ENCODE measurements at regions not wholly inside any gene's neighbourhood (a gene's known extent, or its start where the extent isn't known, plus 50 kb on each side); places are given as distances from the start of the nearest gene placed in this dataset.
"Not testable (repeated sequence)": the region's sequence is repeated elsewhere in the genome, so short reads cannot be mapped to it uniquely, and the experiment has no call there.

- DNase-seq: no peak
These were observed 151.5 kb upstream of the PDE1C start for GRCh38 chr7:32221736-32222135.

GRCh38 chr7:32221056-32221455 lies 150.8 kb upstream of the PDE1C start:
- no peak for DNase-seq

- not testable (repeated sequence) for DNase-seq
These were observed 149.6 kb upstream of the PDE1C start for GRCh38 chr7:32219831-32220230.

- no peak for DNase-seq
These were observed 149.2 kb upstream of the PDE1C start for GRCh38 chr7:32219416-32219815.

- DNase-seq: no peak
These were observed 148.6 kb upstream of the PDE1C start for GRCh38 chr7:32218741-32219288.

GRCh38 chr7:32218154-32218467 lies 147.9 kb upstream of the PDE1C start:
- no peak for DNase-seq

- DNase-seq: no peak
These were observed 147.3 kb upstream of the PDE1C start for GRCh38 chr7:32217341-32218153.

GRCh38 chr7:32216759-32217158 lies 146.6 kb upstream of the PDE1C start:
- DNase-seq: no peak

- DNase-seq: no peak
These were observed 145.5 kb upstream of the PDE1C start for GRCh38 chr7:32215697-32216096.

GRCh38 chr7:32214913-32215312 lies 144.7 kb upstream of the PDE1C start:
- no peak for DNase-seq

GRCh38 chr7:32212321-32212720 lies 142.1 kb upstream of the PDE1C start:
- no peak for DNase-seq

- peak; percentile 27 for DNase-seq
These were observed 136.8 kb upstream of the PDE1C start for GRCh38 chr7:32206987-32207386.

- no peak for DNase-seq
These were observed 136.3 kb upstream of the PDE1C start for GRCh38 chr7:32206488-32206887.

GRCh38 chr7:32205298-32205824 lies 135.2 kb upstream of the PDE1C start:
- not testable (repeated sequence) for DNase-seq

GRCh38 chr7:32204361-32205018 lies 134.3 kb upstream of the PDE1C start:
- peak; percentile 76 for DNase-seq

- no peak for DNase-seq
These were observed 130.4 kb upstream of the PDE1C start for GRCh38 chr7:32200646-32201045.

GRCh38 chr7:32194537-32194936 lies 124.3 kb upstream of the PDE1C start:
- no peak for DNase-seq

- no peak for DNase-seq
These were observed 121.1 kb upstream of the PDE1C start for GRCh38 chr7:32191305-32191704.

GRCh38 chr7:32179567-32179966 lies 109.4 kb upstream of the PDE1C start:
- DNase-seq: no peak

GRCh38 chr7:32178677-32179366 lies 108.6 kb upstream of the PDE1C start:
- DNase-seq: no peak

GRCh38 chr7:32177232-32177631 lies 107.0 kb upstream of the PDE1C start:
- DNase-seq: no peak

- no peak for DNase-seq
These were observed 104.9 kb upstream of the PDE1C start for GRCh38 chr7:32175099-32175498.

GRCh38 chr7:32171248-32171647 lies 101.0 kb upstream of the PDE1C start:
- no peak for DNase-seq

All from right hindlimb (tissue), 1 donor.